HG03045 (cell line): ENCODE measurements at regions not wholly inside any gene's neighbourhood (a gene's known extent, or its start where the extent isn't known, plus 50 kb on each side); places are given as distances from the start of the nearest gene placed in this dataset.

ENCODE experiments used
- ATAC-seq: cut with Tn5 transposase; IDR thresholded peaks from one replicate; pipeline ENCODE4 v1.9.1; 2021; ENCODE audit warnings: mild to moderate bottlenecking, moderate library complexity; ENCODE audit not compliant: unreplicated experiment

GRCh38 chr6:4620284-4621151, 155.7 kb upstream of the CDYL start:
- no peak for ATAC-seq

GRCh38 chr6:4616311-4616710, 159.9 kb upstream of the CDYL start:
- no peak for ATAC-seq

GRCh38 chr6:4615891-4616290, 160.3 kb upstream of the CDYL start:
- ATAC-seq = no peak

DNA sequence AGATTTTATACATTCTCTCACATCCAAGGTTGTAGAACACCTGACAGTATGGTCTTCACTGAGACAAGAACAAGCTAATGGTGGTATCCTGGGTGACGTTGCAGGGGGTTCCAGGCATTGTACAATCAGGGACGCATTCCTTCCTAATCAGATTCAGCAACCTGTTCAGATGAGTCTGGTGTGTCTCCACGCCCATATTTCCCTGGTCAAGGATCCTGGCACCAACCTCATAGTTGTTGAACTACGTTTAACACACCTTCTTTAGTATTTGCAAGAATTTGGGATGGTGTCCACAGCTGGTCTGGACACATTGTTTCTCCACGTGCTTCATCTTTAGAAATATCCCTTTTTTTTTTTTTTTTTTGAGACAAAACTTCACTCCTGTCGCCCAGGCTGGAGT, 161.0 kb upstream of the CDYL start:
- ATAC-seq = no peak

- no peak for ATAC-seq
Measured at GRCh38 chr6:4614637-4615036, 161.6 kb upstream of the CDYL start.

DNA sequence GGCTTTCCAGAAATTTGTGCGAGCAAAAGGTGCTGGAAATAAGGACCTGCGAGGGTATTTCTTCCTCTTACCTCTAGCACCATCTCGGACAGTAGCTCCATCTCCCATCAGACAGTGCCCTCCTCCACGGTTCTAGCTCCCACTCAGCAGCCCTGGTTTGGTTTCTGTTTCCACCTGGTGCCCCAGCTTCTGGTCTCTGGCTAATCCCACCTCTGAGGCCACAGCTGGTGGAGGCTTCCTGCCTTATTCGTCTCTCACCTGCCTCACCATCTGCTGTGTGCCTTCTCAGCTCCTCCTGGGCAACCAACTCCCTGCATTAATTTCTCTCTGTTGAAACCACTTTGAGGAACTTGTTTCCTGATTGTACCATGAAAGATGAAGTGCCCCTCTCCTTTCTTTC, 162.4 kb upstream of the CDYL start:
- ATAC-seq = no peak

DNA sequence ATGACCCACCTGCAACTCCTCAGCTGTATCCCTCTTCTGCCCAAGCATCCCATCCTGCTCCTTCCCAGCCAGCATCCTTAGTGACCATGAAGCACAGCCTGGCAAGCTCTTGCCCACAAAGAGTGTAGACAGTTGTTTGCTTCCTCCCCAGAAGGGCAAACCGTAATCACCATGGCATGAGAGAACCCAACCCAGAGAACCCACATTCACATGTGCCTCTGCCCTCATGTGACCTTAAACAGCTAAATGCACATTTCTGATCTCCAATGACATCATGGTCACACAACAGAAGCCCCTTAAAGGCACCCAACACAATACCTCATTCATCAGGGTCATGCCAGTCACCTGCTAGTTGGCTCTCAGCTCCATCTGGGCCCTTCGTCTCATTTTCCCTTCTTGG, 162.8 kb upstream of the CDYL start:
- ATAC-seq = no peak

GRCh38 chr6:4612636-4613171, 163.5 kb upstream of the CDYL start:
- ATAC-seq = no peak

DNA sequence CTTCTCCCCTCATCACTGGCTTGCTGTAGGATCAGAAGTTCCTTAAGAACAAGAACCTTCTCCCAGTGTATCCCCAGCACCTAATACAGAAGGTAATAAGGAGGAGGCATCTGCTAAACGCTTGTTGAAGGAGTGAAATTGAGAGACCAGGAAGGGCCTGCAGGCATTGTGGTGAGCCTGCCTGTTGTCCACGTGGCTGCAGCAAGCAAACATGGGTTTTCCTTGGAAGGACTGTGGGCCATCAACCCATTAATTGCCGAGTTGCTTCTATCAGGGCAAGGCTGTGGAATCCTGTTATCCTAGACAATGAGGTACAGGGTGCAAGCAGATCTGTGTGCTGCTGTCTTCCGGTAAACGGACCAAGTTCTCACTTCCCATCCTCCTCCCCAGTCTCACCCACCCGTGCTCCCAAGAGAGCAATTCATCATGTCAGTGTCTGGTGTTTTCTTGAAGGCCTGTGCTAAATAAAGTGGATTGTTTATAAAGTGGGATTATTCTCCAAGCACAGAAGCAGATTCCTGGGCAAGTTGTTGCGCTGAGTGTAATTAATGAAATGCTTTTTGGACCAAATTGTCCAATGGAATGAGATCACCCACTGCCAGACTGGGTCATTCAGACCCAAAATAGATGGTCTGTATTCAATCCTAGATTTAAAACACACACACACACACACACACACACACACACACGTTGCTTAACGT, 164.6 kb upstream of the CDYL start:
- no peak for ATAC-seq

DNA sequence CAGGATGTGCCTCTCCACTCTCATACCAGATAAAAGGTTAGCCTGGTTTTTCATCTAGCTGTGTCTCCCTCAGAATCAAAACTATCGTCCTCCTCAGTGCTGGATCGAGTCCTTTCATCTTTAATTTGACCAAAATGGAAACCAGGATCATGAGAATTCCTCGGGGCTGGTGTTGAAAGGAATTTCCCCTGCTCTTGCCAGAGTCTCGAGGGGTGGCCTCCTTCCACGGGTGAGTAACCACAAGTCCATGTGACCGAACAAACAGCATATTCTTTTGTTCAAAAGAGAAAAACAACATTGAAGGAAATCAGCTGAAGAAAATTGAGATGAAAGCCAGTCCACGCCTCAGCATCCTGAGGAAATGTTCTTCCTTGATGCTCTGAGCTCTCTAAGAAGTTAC, 165.9 kb upstream of the CDYL start:
- ATAC-seq = no peak

GRCh38 chr6:4608361-4609115, 167.7 kb upstream of the CDYL start:
- no peak for ATAC-seq

DNA sequence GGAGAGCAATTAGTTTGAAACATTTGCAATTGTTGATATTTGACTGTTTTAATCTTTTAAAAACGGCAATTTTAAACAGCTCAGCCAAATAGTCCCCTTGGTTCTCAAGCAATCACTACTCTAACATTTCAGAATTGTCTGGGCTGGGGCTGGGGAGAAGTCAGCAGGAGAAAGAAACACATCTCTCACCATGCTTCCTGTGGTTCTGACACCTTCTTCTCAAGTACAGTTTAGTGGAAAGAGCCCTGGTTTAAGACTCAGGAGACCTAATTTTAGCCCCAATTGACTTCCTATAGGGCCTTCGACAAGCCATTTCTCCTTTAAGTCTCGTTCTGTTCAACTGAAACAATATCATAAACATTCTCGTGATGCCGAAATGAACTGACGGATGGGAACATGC, 168.4 kb upstream of the CDYL start:
- ATAC-seq = no peak

DNA sequence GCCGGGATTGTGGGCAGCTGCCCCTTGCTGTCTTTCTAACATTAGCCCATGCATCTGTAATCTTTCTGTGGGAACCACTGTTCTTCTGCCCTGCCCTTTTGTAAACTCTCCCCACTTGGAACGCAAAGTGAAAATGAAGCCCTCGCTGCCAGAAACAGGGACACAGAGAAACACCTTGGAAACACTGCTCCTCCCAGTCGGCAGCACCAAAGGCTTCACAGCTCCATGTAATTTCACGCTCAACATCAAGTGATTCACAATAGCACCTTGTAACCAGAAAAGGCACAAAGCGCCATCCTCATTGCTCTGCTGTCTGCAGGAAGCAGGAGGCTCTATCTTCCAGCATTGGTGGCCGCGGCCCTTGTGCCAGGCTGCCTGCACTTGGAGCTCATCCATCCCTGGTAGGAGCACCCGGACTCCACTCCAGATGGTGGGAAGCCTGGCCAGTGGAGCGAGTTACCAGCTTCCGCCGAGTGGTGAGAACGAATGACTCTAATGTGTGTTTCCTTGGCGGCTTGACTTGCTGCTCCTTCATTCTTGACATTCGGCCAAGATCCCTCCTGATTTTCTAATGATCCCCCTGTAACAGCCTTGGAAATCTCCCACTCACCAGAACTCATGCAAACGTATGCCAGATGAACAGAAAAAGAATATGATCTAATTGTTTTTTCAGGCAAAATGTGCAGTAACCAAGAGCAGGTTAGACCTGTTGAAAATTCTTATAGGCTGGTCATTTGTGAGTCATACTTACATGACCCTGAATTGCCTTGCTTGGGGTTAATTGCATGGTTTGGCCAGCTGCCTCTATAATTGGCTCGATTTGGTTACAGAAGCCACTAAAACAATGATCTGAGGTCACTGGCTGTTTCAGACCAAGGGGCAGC, 169.1 kb upstream of the CDYL start:
- no peak for ATAC-seq

- no peak for ATAC-seq
Measured at GRCh38 chr6:4606016-4606415, 170.2 kb upstream of the CDYL start.

DNA sequence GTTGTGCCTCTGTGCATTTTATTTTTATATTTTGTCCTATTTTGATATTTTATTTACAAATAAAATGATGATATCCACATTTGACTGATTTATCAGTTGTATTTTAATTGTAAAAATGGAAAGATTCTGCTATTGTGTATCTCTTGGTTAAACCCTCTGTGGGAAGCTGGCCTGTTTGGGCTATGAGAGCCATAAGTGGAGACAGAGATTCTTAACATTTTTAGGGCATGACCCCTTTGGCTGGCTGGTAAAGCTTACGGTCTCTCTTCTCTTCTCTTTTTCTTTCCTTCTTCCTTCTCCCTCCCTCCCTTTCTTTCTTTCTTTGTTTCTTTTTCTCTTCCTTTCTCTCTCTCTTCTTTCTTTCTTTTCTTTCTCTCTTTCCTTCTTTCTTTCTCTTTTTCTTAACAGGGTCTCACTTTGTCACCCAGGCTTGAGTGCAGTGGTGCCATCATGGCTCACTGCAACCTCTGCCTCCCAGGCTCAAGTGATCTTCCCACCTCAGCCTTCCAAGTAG, 172.3 kb upstream of the CDYL start:
- no peak for ATAC-seq

- ATAC-seq = no peak
Measured at GRCh38 chr6:4603291-4603690, 172.9 kb upstream of the CDYL start.

DNA sequence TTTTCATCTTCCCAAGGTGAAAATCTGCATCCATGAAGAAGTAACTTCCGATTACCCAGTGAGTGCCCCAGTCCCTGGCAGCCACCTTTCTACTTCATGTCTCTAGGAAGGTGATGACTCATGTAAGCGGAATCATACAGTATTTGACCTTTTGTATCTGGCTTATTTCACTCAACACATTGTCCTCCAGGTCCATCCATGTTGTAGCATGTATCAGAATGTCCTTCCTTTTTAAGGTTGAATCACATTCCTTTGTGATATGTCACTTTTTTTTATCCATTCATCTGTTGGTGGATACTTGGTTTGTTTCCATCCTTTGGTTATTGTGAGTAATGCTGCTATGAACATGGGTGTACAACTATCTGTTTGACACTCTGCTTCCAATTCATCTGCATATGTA, 176.3 kb upstream of the CDYL start:
- no peak for ATAC-seq

DNA sequence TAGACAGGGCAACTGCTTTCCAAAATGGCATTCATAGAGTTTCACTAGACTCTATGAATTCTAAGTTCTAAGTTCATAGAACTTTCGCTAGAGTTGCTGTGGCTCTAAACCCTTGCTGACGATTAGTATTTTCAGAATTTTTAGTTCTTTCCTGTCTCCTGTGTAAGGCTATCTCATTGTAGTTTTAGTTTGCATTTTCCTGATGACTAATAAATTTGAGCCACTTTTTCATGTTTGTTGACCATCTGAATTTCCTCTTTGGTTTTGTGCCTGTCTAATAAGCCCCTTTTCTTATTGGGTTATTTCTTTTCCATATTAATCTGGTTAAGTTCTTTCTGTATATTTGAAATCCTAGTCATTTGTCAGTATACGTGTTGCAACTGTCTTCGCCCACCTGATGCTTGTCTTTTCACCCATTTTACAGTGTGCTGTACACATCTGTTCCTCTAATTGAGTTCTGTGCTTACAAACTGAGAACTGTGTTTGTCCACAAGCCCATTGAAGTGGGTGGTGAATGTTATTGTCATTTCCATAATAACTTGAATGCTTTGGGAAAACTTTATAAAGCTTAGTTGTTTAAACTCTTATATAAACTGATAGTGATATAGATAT, 177.7 kb upstream of the CDYL start:
- ATAC-seq = no peak

DNA sequence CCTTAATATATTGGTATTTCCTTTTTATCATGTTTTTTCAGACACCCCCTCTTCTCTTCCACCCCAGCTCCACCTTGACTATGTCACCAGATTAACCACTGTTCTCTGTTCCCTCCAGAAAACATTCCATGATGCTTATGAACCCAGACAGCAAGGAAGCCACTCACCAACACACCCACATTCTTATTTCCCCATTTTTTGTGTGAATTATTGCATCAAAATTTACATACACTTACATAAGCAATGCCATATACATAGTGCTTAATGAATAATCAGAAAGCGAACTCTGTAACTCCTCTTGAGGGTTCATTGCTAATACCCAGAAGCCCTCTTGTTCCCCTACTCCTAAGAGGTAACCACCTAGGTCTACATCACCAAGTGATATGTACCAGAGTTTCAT, 182.3 kb upstream of the CDYL start:
- no peak for ATAC-seq

DNA sequence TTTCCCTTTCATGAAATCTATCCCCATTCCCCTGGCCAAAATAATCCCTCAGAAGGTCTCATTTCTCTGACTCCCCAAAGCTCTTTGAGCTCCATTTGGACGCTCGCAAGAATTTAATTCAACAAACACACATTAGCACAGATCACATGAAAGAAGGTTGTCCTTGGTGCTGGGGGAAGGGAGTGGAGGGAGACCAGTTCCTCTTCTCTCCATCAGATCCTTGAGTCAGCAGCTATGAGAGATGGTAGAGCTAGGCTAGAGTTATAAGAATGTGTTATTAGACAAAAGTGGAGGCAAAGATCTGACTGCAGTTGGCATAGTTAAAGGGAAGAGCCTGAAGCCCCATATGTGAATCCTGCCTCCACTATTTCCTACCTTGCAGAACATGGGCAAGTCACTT, 184.2 kb upstream of the CDYL start:
- ATAC-seq = no peak
